ENCODE measurements at regions not wholly inside any gene's neighbourhood (a gene's known extent, or its start where the extent isn't known, plus 50 kb on each side); places are given as distances from the start of the nearest gene placed in this dataset.

- Mint-ChIP-seq H3K4me1 (ENCODE audit: low read depth) (no peaks in the 10 kb centered on the region), H3K27ac (no peak overlapping the region), H3K9me3 (peaks cover 4 to 10% of the 10 kb centered on the region in 2 donors), H3K27me3 (ENCODE audit: low read depth) (no peaks in the 10 kb centered on the region), H3K36me3 (ENCODE audit: insufficient read depth in 2 of 2) (peaks cover 2 to 11% of the 10 kb centered on the region in 2 donors), H3K4me3 (no peak overlapping the region)
- ATAC-seq (replicated peaks in 1 of 2) (no peak), DNase-seq (no peak)
Observed at GRCh38 chr16:72422308-72422897, 250.4 kb upstream of the PMFBP1 start.

DNA sequence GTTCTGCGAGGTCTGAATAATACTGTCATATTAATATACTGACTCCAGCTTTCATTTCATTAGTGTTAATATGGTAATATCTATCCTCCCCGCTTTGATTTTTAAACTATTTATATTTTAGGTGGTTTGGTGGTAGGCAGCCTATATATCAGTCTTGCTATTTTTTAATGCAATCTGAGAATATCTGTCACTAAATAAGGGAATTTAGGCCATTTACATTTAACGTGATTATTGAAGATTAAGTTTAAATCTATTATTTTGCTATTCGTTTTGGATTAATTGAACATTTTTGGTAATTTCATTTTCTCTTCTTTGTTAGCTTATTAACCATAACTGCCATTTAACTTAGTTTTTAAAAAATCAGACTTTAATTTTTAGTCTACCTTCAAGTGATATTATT is 247.7 kb upstream of the PMFBP1 start:
- ATAC-seq (replicated peaks in 1 of 2) (no peak), DNase-seq (no peak)
- Mint-ChIP-seq H3K36me3 (ENCODE audit: insufficient read depth in 2 of 2) (peaks cover 2 to 14% of the 10 kb centered on the region in 2 donors), H3K27me3 (ENCODE audit: low read depth) (no peaks in the 10 kb centered on the region), H3K4me1 (ENCODE audit: low read depth) (peaks cover 4% of the 10 kb centered on the region), H3K27ac (no peak overlapping the region), H3K9me3 (peaks cover 6 to 8% of the 10 kb centered on the region in 2 donors), H3K4me3 (no peak overlapping the region)

DNA sequence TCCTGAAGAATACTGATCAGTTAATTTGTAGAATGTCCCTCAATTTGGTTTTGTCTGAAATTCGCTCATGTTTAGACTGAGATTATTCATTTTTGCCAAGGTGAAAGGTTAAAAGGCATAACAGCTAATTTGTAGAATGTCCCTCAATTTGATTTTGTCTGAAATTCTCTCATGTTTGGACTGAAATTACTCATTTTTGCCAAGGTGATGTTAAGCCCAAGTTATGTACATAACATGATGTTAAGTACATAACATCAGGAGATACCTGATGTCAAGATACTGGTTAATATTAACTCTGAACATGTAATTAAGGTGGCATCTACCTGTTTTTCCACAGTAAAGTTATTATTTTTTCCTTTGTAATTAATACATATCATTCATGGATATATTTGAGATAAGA is 243.4 kb upstream of the PMFBP1 start:
- ATAC-seq (replicated peaks in 1 of 2) (no peak), DNase-seq (no peak)
- Mint-ChIP-seq H3K4me1 (ENCODE audit: low read depth) (peaks cover 5% of the 10 kb centered on the region), H3K27me3 (ENCODE audit: low read depth) (no peaks in the 10 kb centered on the region), H3K27ac (no peak overlapping the region), H3K9me3 (peaks cover 0 to 1% of the 10 kb centered on the region in 2 donors), H3K36me3 (ENCODE audit: insufficient read depth in 2 of 2) (peaks cover 0 to 2% of the 10 kb centered on the region in 2 donors), H3K4me3 (no peak overlapping the region)

DNA sequence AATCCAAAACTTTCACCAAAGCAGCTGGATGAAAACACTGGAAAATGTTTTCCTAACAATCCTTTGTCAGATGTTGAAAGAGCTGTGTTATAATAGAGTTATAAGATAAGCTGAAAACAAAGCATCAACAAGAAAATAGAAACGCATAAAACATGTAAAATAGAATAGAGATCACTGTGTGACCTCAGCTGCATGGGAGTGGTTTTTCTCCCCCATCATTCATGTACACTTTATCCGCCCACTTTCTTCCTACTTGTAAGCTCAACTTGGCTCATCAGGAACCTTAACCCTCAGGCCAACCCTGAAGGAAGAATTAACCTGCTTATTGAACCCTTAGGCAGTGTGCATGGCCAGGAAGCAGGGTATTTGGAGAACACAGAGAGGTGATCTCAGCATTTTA is 238.5 kb upstream of the PMFBP1 start:
- Mint-ChIP-seq H3K4me1 (ENCODE audit: low read depth) (peaks cover 5% of the 10 kb centered on the region), H3K27ac (no peak overlapping the region), H3K4me3 (no peak overlapping the region), H3K36me3 (ENCODE audit: insufficient read depth in 2 of 2) (peaks cover 0 to 2% of the 10 kb centered on the region in 2 donors), H3K27me3 (ENCODE audit: low read depth) (no peaks in the 10 kb centered on the region), H3K9me3 (peaks cover 0 to 1% of the 10 kb centered on the region in 2 donors)
- ATAC-seq (replicated peaks in 1 of 2) (no peak), DNase-seq (no peak)

DNA sequence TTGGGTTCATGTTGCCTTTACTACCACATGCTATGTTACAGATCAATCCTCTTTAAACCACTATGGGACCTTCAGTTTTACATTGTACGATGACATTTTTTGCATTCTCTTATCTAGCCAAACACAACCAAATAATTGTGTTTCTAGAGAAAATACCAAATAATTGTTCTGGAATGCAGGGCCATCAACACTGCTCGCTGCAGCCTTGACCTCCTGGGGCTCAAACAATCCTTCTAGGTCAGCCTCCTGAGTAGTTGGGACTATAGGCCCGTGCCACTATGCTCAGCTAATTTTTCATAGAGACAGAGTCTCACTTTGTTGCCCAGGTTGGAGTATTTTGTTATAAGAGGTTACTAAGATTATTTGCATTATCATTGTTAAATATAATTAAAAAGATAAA is 237.5 kb upstream of the PMFBP1 start:
- Mint-ChIP-seq H3K27me3 (ENCODE audit: low read depth) (no peaks in the 10 kb centered on the region), H3K36me3 (ENCODE audit: insufficient read depth in 2 of 2) (no peaks in the 10 kb centered on the region), H3K4me1 (ENCODE audit: low read depth) (no peaks in the 10 kb centered on the region), H3K9me3 (no peaks in the 10 kb centered on the region), H3K4me3 (no peak overlapping the region), H3K27ac (no peak overlapping the region)
- ATAC-seq (replicated peaks in 1 of 2), result no peak
- DNase-seq, result no peak

DNA sequence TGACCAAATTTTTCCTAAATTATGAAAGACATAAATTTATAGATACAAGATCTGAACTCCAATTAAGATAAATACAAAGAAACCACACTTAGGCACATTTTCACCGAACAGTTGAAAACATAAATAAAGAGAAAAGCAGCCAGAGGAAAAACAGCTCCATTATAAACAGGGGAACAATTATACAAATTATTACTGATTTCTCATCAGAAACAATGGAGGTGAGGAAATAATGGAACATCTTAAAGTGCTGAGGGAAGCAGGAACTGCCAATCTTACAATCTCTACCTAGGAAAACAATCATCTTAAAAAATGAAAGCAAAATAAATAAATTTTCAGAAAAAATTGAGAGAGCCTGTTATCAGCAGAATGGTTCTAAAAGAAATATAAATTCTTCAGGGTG is 234.4 kb upstream of the PMFBP1 start:
- H3K9me3 Mint-ChIP-seq, result no peaks in the 10 kb centered on the region
- H3K4me3 Mint-ChIP-seq, result no peak overlapping the region
- H3K4me1 Mint-ChIP-seq (ENCODE audit: low read depth), result no peaks in the 10 kb centered on the region
- H3K36me3 Mint-ChIP-seq (ENCODE audit: insufficient read depth in 2 of 2), result no peaks in the 10 kb centered on the region
- DNase-seq (no peak), ATAC-seq (replicated peaks in 1 of 2) (no peak)
- H3K27me3 Mint-ChIP-seq (ENCODE audit: low read depth), result no peaks in the 10 kb centered on the region
- no peak overlapping the region for H3K27ac Mint-ChIP-seq

- Mint-ChIP-seq H3K27ac (no peak overlapping the region), H3K9me3 (no peaks in the 10 kb centered on the region), H3K36me3 (ENCODE audit: insufficient read depth in 2 of 2) (no peaks in the 10 kb centered on the region), H3K4me3 (no peak overlapping the region), H3K4me1 (ENCODE audit: low read depth) (peaks cover 4% of the 10 kb centered on the region), H3K27me3 (ENCODE audit: low read depth) (no peaks in the 10 kb centered on the region)
- ATAC-seq (replicated peaks in 1 of 2) (no peak), DNase-seq (no peak)
Observed at GRCh38 chr16:72404299-72404698, 232.3 kb upstream of the PMFBP1 start.

- Mint-ChIP-seq H3K36me3 (ENCODE audit: insufficient read depth in 2 of 2) (no peaks in the 10 kb centered on the region), H3K27me3 (ENCODE audit: low read depth) (no peaks in the 10 kb centered on the region), H3K27ac (no peak overlapping the region), H3K4me1 (ENCODE audit: low read depth) (peaks cover 4% of the 10 kb centered on the region), H3K9me3 (no peaks in the 10 kb centered on the region), H3K4me3 (no peak overlapping the region)
- ATAC-seq (replicated peaks in 1 of 2) (no peak), DNase-seq (no peak)
Observed at GRCh38 chr16:72401084-72401361, 229.1 kb upstream of the PMFBP1 start.

GRCh38 chr16:72400257-72401083 is 228.5 kb upstream of the PMFBP1 start:
- H3K27me3 Mint-ChIP-seq (ENCODE audit: low read depth), result no peaks in the 10 kb centered on the region

GRCh38 chr16:72399811-72400210 is 227.9 kb upstream of the PMFBP1 start:
- Mint-ChIP-seq H3K4me3 (no peak overlapping the region), H3K9me3 (no peaks in the 10 kb centered on the region), H3K27ac (no peak overlapping the region), H3K4me1 (ENCODE audit: low read depth) (peaks cover 4% of the 10 kb centered on the region), H3K27me3 (ENCODE audit: low read depth) (no peaks in the 10 kb centered on the region), H3K36me3 (ENCODE audit: insufficient read depth in 2 of 2) (peaks cover 0 to 2% of the 10 kb centered on the region in 2 donors)
- ATAC-seq (replicated peaks in 1 of 2) (no peak), DNase-seq (no peak)

More at GRCh38 chr16:72400257-72401083, 228.5 kb upstream of the PMFBP1 start:
- DNase-seq, result peak; percentile 12 to 25
- Mint-ChIP-seq H3K9me3 (no peaks in the 10 kb centered on the region), H3K36me3 (ENCODE audit: insufficient read depth in 2 of 2) (no peaks in the 10 kb centered on the region), H3K4me1 (ENCODE audit: low read depth) (peaks cover 4% of the 10 kb centered on the region), H3K27ac (no peak overlapping the region), H3K4me3 (no peak overlapping the region)
- peak in 1 of 2 donors; percentile 40 for ATAC-seq (replicated peaks in 1 of 2)

- Mint-ChIP-seq H3K36me3 (ENCODE audit: insufficient read depth in 2 of 2) (peaks cover 0 to 4% of the 10 kb centered on the region in 2 donors), H3K9me3 (peaks cover 0 to 5% of the 10 kb centered on the region in 2 donors), H3K4me3 (no peak overlapping the region), H3K27me3 (ENCODE audit: low read depth) (no peaks in the 10 kb centered on the region), H3K4me1 (ENCODE audit: low read depth) (peaks cover 4% of the 10 kb centered on the region), H3K27ac (no peak overlapping the region)
- ATAC-seq (replicated peaks in 1 of 2) (no peak), DNase-seq (no peak)
Observed at GRCh38 chr16:72397876-72398275, 225.9 kb upstream of the PMFBP1 start.

DNA sequence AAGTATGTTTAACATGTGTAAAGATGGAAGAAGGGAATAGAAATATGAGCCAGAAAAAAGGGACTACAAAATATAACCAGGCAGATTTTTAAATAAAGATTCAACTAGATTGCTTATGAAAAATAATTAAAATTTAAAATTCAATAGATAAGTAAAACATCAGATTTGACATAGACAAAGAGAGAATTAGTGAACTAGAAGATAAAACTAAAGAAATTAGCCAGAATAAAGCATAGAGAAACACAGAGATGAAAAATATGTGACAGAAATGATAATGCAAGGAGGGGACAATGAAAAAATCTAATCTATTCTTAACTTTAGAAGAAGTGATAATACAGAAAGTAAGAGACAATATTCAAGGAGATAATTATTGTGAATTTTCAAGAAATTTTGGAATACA is 222.6 kb upstream of the PMFBP1 start:
- Mint-ChIP-seq H3K4me1 (ENCODE audit: low read depth) (no peaks in the 10 kb centered on the region), H3K9me3 (peaks cover 0 to 5% of the 10 kb centered on the region in 2 donors), H3K27ac (no peak overlapping the region), H3K27me3 (ENCODE audit: low read depth) (no peaks in the 10 kb centered on the region), H3K36me3 (ENCODE audit: insufficient read depth in 2 of 2) (peaks cover 0 to 4% of the 10 kb centered on the region in 2 donors), H3K4me3 (no peak overlapping the region)
- no peak for ATAC-seq (replicated peaks in 1 of 2)
- DNase-seq, result no peak

DNA sequence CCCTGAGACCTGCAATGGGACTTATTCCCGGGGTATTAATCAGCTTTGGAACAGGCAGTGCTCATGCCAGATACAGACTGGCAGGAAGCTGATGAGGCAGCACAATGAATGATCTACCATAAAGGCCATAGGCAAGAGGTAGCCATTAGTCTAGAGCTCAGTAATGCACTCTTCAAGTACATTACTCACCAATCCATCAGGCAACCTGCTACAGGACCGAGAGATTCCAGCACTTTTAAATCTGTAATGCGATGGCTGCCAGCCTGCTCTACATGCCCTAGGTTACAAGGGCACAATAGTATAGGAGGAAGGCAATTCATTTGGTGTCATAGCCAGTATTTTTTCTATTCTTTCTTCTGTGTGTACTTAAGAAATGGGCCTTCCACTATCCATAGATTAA is 217.8 kb upstream of the PMFBP1 start:
- DNase-seq, result no peak
- Mint-ChIP-seq H3K9me3 (peaks cover 0 to 10% of the 10 kb centered on the region in 2 donors), H3K4me1 (ENCODE audit: low read depth) (no peaks in the 10 kb centered on the region), H3K36me3 (ENCODE audit: insufficient read depth in 2 of 2) (peaks cover 2 to 3% of the 10 kb centered on the region in 2 donors), H3K4me3 (no peak overlapping the region), H3K27ac (no peak overlapping the region), H3K27me3 (ENCODE audit: low read depth) (no peaks in the 10 kb centered on the region)
- ATAC-seq (replicated peaks in 1 of 2), result no peak

GRCh38 chr16:72388007-72388406 is 216.1 kb upstream of the PMFBP1 start:
- ATAC-seq (replicated peaks in 1 of 2) (no peak), DNase-seq (no peak)
- no peak overlapping the region for H3K27ac Mint-ChIP-seq
- peaks cover 0 to 5% of the 10 kb centered on the region in 2 donors for H3K9me3 Mint-ChIP-seq
- no peaks in the 10 kb centered on the region for H3K27me3 Mint-ChIP-seq (ENCODE audit: low read depth)
- H3K4me3 Mint-ChIP-seq, result no peak overlapping the region
- H3K4me1 Mint-ChIP-seq (ENCODE audit: low read depth), result no peaks in the 10 kb centered on the region
- H3K36me3 Mint-ChIP-seq (ENCODE audit: insufficient read depth in 2 of 2), result peaks cover 0 to 2% of the 10 kb centered on the region in 2 donors

All from activated T-cell treated with anti-CD3 and anti-CD28 coated beads, Interleukin-2, amount 50 U/mL, for 72 hours (primary cell).